ENCODE measurements at regions not wholly inside any gene's neighbourhood (a gene's known extent, or its start where the extent isn't known, plus 50 kb on each side); places are given as distances from the start of the nearest gene placed in this dataset.
"Not testable (repeated sequence)": the region's sequence is repeated elsewhere in the genome, so short reads cannot be mapped to it uniquely, and the experiment has no call there.

DNA sequence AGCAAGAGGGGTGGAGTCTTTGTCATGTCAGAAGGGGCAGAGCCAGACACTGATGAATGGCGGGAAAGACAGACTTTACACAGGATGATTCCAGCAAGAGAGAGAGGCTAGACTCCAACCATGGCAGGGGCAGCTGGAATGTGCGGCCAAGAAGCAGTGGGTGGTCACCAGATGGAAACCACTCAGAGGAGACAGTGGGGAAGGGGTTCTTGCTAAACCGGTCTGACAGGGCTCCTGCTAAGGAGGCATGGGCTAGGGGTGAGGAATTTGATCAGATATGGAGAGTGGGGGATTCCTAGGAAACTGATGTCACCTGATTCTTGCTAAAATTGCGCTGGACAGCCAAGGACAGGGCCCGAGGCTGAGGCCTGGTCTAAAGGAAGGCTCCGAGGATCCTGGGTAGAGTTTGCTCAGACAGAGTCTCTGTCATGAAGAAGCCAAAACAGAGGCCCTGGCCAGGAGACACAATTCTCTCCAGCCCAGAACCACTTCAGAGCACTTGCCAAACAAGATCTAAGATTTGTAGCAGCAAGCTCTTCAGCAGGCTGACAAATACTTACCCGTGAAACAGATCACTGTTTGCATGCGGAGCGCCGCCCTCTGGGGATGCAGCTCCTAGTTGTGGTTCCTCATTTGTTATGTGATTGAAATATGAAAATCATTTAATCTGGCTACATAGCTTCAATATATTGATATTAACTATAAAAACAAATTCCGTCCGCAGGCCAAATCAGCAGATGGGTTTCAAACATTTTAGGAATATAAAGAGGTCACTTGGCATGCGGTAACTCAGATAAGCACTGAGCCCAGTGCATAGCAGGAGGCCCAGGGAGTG lies 377.0 kb downstream of the TCERG1L start:
- DNase-seq (ENCODE audit: low read depth): no peak

DNA sequence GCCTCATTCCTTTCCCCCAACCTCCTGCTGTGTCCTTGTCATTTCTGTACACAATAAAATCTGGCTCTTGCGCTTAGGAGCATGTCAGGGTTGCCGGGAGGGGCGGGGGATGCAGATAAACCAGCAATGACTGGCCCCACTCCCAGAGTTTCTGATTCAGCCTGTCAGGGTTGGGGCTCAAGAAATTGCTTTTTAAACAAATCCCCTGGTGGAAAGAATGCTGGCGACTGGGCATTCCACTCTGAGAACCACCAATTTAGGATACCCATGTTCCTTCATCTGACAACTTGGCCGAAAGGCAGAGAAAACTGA lies 376.4 kb downstream of the TCERG1L start:
- DNase-seq (ENCODE audit: low read depth): no peak

- DNase-seq (ENCODE audit: low read depth): no peak
These were observed 375.5 kb downstream of the TCERG1L start for GRCh38 chr10:130935897-130936550.

DNA sequence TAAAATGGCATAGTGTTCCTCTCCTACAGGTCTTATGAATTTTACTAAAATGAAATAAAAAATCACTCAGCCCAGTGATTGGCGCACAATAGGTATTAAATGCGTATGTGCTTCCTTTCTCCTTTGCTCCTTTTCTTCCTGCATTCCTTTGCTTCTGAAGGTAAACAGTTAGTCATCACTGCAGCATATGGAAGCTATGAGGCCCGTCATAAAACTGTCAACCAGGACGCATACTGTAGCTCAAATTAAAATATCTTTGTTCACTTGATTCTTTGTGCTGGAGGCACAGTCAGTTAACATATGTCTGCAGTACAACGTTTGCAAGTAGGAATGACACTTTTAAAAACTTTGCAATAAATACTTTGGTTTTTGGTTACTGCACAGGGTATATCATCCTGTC lies 374.7 kb downstream of the TCERG1L start:
- DNase-seq (ENCODE audit: low read depth): no peak

DNA sequence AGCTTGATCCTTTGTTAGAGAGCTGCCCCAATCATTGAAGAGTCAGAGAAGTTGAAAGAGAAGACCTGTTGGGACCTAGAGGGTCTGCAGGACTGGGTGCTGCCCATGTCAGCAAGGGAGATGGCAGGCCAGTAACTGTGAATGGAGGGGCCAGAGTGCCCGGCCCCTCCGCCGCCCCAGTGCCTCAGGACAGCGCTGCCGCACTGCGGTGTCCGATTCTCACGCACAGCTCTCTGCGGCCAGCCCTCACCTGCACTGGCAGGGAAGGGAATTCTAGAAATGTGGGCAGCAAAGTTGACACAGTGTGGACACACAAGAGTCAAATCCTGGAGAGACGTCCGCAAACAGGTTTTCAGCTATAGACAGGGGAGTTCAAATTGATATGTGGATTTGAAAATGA lies 373.5 kb downstream of the TCERG1L start:
- no peak for DNase-seq (ENCODE audit: low read depth)

- DNase-seq (ENCODE audit: low read depth): not testable (repeated sequence)
These were observed 372.6 kb downstream of the TCERG1L start for GRCh38 chr10:130938891-130939290.

DNA sequence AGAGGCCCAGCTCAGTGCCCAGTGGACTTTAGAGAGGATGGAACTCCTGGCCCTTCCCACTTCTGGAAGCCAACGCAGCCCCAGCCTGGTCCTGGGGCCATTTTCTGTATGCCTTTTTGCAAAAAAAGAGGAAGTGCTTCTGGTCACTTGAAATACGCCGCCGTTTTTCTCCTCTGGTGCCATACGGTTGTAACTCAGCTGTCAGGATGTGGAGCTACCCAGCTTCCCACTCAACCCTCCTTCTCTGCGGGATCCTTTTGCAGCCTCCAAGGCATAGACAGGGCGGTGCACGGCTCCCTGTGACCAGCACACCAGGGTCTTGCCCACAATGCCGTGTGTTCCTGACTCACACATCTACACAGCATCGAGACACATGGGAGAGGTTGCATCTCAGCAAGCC lies 369.6 kb downstream of the TCERG1L start:
- DNase-seq (ENCODE audit: low read depth): no peak

- DNase-seq (ENCODE audit: low read depth): no peak
These were observed 359.4 kb downstream of the TCERG1L start for GRCh38 chr10:130952086-130952485.

DNA sequence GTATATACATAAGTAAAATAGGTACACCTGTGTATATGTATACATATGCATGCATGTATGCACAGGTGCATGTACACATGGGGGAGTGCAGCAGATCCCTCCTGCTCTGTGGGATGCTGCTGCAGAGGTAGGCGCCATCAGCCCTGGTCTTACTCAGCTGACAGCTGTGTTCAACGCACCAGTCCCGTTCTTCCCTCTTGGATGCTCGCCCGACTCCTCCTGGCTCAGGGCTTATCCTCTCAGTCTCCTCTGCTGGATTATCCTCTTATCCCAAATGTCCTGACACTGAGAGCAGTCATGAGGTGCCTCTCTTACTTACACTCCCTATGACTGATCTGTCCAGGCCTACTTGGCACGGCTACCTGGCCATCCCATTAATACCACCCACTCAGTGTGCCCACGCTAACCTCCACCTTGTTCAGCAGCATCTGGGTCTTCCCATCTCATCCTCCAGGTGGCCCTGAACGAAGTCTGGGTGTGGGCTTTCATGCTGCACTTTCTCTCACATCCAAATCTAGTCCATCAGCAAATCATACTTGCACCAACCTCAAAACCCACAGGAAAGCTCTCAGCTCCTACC lies 357.1 kb downstream of the TCERG1L start:
- DNase-seq (ENCODE audit: low read depth): no peak

- no peak for DNase-seq (ENCODE audit: low read depth)
These were observed 355.3 kb downstream of the TCERG1L start for GRCh38 chr10:130956251-130956650.

- DNase-seq (ENCODE audit: low read depth): no peak
These were observed 354.1 kb downstream of the TCERG1L start for GRCh38 chr10:130957423-130957822.

- no peak for DNase-seq (ENCODE audit: low read depth)
These were observed 353.5 kb downstream of the TCERG1L start for GRCh38 chr10:130958003-130958402.

GRCh38 chr10:130958981-130959751 lies 352.4 kb downstream of the TCERG1L start:
- no peak for DNase-seq (ENCODE audit: low read depth)

DNA sequence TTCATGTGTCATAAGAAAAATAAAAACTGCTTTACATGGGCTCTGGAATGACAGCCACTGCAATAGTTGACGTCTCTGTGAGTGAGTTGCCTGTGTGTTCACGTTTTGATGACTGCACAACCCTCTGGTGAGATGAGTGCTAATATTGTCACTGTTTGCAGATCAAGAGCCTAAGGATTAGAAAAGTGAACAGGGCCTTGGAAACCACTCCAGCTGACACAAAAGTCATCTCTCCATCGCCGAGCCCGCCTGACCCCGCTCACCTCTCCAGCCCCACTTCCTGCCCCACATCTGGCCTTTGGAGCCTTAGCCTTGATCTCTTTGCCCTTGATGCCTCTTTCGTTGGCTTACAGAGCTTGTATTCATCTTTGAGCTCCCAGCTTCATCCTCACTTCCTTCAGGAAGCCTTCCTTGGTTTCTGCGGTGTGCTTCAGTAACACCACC lies 351.7 kb downstream of the TCERG1L start:
- DNase-seq (ENCODE audit: low read depth): no peak

DNA sequence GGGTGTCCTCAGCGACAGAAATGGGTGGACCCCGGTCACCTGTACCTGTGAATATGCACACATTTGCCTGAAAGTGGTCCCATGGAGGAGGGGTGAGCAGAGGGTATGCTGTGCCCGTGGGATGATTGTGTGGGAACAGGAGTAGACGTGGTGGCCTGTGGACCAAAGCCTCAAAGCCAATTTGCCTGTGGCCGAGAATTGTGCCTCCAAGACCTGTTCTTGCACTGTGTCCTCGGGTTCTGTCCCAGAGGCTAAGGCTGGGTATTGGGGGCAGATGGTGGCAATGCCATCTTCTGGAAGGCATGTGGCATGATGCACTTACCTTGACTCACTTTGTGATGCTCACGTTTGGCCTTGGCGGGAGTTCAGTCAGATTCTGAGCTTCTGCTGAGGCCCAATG lies 351.0 kb downstream of the TCERG1L start:
- no peak for DNase-seq (ENCODE audit: low read depth)

- DNase-seq (ENCODE audit: low read depth): no peak
These were observed 349.8 kb downstream of the TCERG1L start for GRCh38 chr10:130961506-130962239.

DNA sequence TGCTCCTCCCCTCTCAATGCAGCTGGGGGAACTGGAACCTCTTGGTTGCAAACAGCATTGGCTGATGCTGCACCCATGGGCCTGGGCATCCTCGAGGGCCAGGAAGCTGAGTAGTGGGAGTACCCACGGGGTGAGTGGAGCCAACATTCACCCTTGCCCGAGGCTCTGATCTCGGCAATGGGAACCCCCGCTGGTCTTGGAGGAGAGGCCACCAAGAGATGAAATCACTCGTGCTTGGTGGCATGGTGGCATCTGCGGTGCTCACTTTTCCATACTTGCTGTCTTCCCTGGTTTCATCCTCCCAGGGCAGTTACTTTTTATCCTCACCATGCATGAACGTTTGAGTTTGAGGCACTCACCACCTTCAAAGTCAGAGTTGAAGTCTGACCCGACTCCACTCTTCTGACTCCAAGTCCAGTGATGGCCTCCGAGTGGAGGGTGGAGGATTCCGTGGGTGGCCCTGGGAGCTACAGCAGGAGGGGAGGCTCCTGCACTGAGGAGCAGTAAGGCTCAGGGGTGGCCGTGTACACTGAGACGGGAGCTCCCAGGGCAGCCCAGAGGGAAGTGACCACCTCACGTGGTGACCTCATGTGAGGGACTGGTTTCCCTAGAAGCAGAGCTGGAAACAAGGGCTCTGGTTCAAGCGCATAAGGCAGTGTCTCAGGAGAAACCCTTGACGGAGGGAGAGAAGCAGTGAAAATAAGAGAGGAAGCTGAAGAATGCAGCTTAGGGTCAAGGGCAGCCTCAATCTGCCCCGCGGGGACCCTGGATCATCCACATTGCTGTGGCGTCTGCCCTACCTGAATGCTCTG lies 349.1 kb downstream of the TCERG1L start:
- DNase-seq (ENCODE audit: low read depth): no peak

DNA sequence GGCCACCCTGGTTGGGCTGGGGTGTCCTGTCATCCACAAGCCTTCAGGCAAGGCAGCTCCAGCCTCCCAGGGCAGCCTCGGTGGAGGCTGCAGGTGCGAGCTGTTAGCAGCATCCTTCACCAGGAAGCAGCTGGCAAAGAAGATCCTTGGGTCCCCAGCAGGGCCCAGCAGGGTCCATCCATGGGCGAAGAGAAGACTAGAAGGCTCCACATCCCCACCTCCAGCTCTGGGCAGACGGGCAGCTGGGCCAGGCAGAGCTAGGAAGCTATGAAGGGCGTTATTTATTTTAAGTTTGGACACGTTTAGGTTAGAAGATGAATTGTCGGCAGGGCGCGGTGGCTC lies 348.5 kb downstream of the TCERG1L start:
- DNase-seq (ENCODE audit: low read depth): no peak

DNA sequence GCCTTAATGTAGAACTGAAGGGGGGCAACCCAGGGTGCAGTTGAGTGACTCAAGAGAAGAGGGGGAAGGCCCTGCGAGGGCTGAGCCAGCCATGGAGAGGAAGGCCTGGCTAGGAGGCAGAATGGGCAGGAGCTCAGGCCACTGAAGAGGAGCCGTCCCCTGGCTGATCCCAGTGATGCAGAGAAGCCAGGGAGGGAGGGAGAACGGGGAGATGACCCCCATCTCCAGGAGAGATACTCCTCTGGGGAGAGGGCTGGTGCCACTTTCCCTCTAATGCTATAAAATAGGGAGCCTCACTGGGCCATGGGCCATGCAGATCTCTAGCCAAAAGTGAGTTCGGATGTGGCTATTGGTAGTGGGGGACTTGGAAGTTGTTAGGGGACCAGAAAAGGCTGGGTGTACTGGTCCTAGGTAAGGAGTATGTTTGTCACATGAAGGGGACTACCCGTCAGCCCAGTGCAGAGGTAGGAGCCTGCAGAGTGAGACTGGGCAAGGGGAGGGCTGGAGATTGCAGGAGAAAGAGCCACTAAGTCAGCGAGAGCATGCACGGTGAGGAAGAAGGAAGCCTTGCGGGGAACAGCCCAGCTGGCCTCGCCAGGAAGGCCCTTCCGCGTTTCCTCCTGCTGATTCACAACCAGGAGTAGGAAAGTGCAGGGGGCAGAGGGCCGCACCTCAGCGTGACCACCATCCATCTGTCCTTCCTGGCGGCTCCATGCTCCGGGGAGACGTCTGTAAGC lies 347.6 kb downstream of the TCERG1L start:
- no peak for DNase-seq (ENCODE audit: low read depth)

DNA sequence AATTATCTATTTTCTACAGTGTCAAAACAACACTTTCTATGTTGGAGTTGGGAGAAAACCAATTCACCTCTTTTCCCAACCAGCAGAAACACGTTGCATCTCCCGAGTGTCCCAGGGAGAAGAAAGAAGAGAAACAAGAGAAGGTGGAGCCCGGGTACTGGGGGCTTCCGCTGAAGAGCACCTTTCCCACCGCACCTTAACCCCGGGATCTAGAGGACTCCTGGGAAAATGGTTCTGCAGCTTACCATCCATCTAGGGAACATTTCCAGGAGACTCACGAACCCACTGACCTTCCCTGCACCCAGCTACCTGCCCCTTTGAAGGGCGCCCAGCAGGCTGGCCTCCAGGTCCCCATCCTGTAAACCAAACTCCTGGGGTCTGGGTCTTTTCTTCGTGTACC lies 346.8 kb downstream of the TCERG1L start:
- no peak for DNase-seq (ENCODE audit: low read depth)
